Psoas muscle (tissue), 7 donors: ENCODE measurements at regions not wholly inside any gene's neighbourhood (a gene's known extent, or its start where the extent isn't known, plus 50 kb on each side); places are given as distances from the start of the nearest gene placed in this dataset.

Source experiments
- ATAC-seq, 4 donors: fragments of 200-7000 bp; cut with Tn5 transposase; one replicate each; pipeline ENCODE4 v1.9.1; 2020; ENCODE audit warnings: moderate library complexity in 3 of 4, mild to moderate bottlenecking in 2 of 4
- DNase-seq, 2 donors: peaks; one replicate each; pipeline ENCODE4 v3.0.0-alpha.2; 2020
- H3K27ac ChIP-seq: fragments of 200-600 bp; one replicate; pipeline ENCODE4 v1.8.0; 2022
- H3K27me3 ChIP-seq, 3 donors: fragments of 200-600 bp in 1 of 3; one replicate each; pipeline versions ENCODE4 v1.6.1 to v1.8.0; 2013 to 2022; ENCODE audit warnings: low read length in 2 of 3, mild to moderate bottlenecking in 2 of 3, moderate library complexity in 1 of 3; ENCODE audit not compliant: insufficient read depth in 3 of 3
- H3K36me3 ChIP-seq, 2 donors: fragments of 200-600 bp in 1 of 2; one replicate each; pipeline versions ENCODE4 v1.6.1 to v1.8.0; 2013 to 2022; ENCODE audit warnings: low read depth in 1 of 2, mild to moderate bottlenecking in 1 of 2, moderate library complexity in 1 of 2; ENCODE audit not compliant: insufficient read depth in 1 of 2
- H3K4me1 ChIP-seq: fragments of 200-600 bp; one replicate; pipeline ENCODE4 v1.8.0; 2022
- H3K4me3 ChIP-seq: fragments of 200-600 bp; one replicate; pipeline ENCODE4 v1.8.0; 2022; ENCODE audit warnings: mild to moderate bottlenecking
- H3K9me3 ChIP-seq: fragments of 200-600 bp; one replicate; pipeline ENCODE4 v1.8.0; 2022
- CTCF ChIP-seq: fragments of 200-600 bp; IDR thresholded peaks from one replicate; pipeline ENCODE4 v1.8.0; 2022; ENCODE audit warnings: antibody characterized with exemption
- WGBS, 3 donors: extraction: QIAGEN DNeasy Blood & Tissue Kit; methylation state at CpG; one replicate each; pipeline versions ENCODE4 v1.1.6 to v1.1.7; 2013; 5-methylcytosine and 5-hydroxymethylcytosine counted together
- intact Hi-C, 2 donors: fragments of 100-400 bp; cut with DNase I; formaldehyde crosslinking; loops; one replicate each; pipeline versions ENCODE4 v1.11.0 to v1.14.2; 2022
- donor health status: healthy with polysubstance abuse.
- donor health status: DM: no; HTN: no; CAD: no; lungs with moderate emphysema.
- donor health status: Bipolar disorder and iron deficiency.
- donor health status: healthy.
- donor health status: DM: yes; HTN: yes; CAD: no.
- donor health status: DM: no; HTN: no; CAD: no.
- donor health status: DM: yes; HTN: yes; CAD: no.

- 78 to 93% (median 82%) methylated on average over 1 of the region's 1 CpG for WGBS, 3 donors
- Histone ChIP-seq H3K9me3 (no peaks in the 10 kb centered on the region), H3K4me1 (no peaks in the 10 kb centered on the region), H3K4me3 (no peak overlapping the region), H3K27ac (no peak overlapping the region), H3K36me3 (no peaks in the 10 kb centered on the region), H3K27me3 (peaks cover 0 to 6% (median 0%) of the 10 kb centered on the region in 3 donors)
- intact Hi-C loops = no loop called here
- TF ChIP-seq CTCF = no peak
- DNase-seq = no peak
- ATAC-seq = no peak
Observed at GRCh38 chr20:11671015-11671511, 246.6 kb upstream of the BTBD3 start.

GRCh38 chr20:11672959-11673358 is 244.7 kb upstream of the BTBD3 start:
- H3K4me1 ChIP-seq = no peaks in the 10 kb centered on the region
- DNase-seq (no peak), ATAC-seq (no peak)
- no peaks in the 10 kb centered on the region for H3K9me3 ChIP-seq
- no peak overlapping the region for H3K27ac ChIP-seq
- no peak for TF ChIP-seq CTCF
- H3K4me3 ChIP-seq = no peak overlapping the region
- 90 to 96% (median 93%) methylated on average over 7 of the region's 7 CpGs for WGBS, 3 donors
- no peaks in the 10 kb centered on the region for H3K36me3 ChIP-seq
- H3K27me3 ChIP-seq = peaks cover 0 to 6% (median 0%) of the 10 kb centered on the region in 3 donors
- intact Hi-C loops = no loop called here

GRCh38 chr20:11675920-11676629 is 241.6 kb upstream of the BTBD3 start:
- Histone ChIP-seq H3K9me3 (no peaks in the 10 kb centered on the region), H3K36me3 (no peaks in the 10 kb centered on the region), H3K4me1 (no peaks in the 10 kb centered on the region), H3K4me3 (no peak overlapping the region), H3K27ac (no peak overlapping the region), H3K27me3 (peaks cover 0 to 6% (median 0%) of the 10 kb centered on the region in 3 donors)
- no peak for DNase-seq
- intact Hi-C loops = loop anchor here (2.0 to 5.0 kb wide), 2 partner anchors 1431 kb away; no protein-coding TSS in a partner anchor
- WGBS, 3 donors = 23 to 31% (median 27%) methylated on average over 13 of the region's 13 CpGs
- no peak for TF ChIP-seq CTCF
- ATAC-seq = peak in 2 of 4 donors; percentile 14 to 27

DNA sequence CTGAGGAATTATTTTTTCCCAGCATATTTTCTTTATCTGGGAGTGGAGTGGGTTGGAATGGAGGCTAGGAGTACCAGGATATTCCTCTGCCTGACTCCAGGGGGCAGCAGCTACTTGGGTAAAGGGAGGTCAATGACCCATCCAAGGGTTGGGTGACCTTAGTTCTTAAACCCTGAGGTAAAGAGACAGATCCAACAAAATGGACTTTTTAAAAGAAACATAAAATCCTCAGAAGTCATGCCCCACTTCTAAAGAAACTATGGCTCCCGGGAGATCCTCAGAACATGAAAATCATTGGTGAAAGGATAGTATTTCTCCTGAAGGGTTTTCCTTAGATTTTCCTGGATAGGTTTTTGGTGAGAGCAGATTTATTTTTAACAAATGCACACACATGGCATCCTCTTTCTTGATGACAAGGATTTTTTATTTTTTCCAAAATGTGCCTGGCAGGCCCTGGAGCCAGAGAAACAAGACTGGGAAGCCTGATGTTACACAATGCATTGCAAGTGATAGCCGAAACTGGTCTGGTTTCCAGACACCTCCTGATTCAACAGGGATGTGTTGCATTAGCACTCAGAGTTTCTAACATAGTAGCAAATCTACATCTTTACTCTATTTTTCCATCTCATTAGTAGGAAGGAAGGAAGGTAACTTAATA is 240.9 kb upstream of the BTBD3 start:
- no peaks in the 10 kb centered on the region for H3K4me1 ChIP-seq
- ATAC-seq (peak; percentile 73 to 87 (median 81)), DNase-seq (peak; percentile 26 to 59)
- no peaks in the 10 kb centered on the region for H3K36me3 ChIP-seq
- no peak overlapping the region for H3K27ac ChIP-seq
- H3K4me3 ChIP-seq = no peak overlapping the region
- no peaks in the 10 kb centered on the region for H3K9me3 ChIP-seq
- TF ChIP-seq CTCF = peak; percentile 82
- peaks cover 0 to 6% (median 0%) of the 10 kb centered on the region in 3 donors for H3K27me3 ChIP-seq
- intact Hi-C loops = loop anchor here in 1 of 2 donors (5.0 kb wide), 1 partner anchor 1431 kb away; no protein-coding TSS in a partner anchor
- WGBS, 3 donors = 47 to 61% (median 49%) methylated on average over 2 of the region's 2 CpGs
